ENCODE measurements at regions not wholly inside any gene's neighbourhood (a gene's known extent, or its start where the extent isn't known, plus 50 kb on each side); places are given as distances from the start of the nearest gene placed in this dataset.

DNA sequence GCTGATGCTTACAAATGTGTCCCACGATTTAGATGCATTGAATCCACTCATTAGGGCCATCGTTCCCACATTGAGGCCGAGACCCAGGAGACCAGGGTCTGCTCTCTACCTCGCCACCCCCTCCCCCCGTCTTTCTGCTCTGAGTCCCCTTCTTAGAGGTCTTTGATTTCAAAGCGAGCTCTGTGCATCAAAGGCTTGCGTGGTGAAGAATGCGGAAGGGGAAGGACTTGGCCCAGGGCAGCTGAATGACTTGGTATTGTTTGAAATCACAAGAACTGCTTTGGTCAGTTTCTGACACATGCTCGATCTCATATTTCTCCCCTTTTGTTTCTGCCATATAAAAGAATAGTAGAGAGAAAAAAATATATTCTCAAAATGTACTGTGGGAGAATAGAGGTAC lies 78.3 kb upstream of the IRX1 start:
- Histone ChIP-seq H3K79me2 (ENCODE audit: insufficient read depth, low read length) (no peaks in the 10 kb centered on the region), H3K4me1 (ENCODE audit: control insufficient read depth in 1 of 2, insufficient read depth in 2 of 2, low read length in 2 of 2) (no peaks in the 10 kb centered on the region), H3K4me3 (replicated peaks in 1 of 3; ENCODE audit: low read depth in 2 of 3, low read length in 3 of 3) (no peak overlapping the region), H3K4me2 (replicated peaks; ENCODE audit: extremely low read depth, low read length, poor library complexity, severe bottlenecking) (no peak overlapping the region), H3K9ac (ENCODE audit: insufficient read depth, low read length, poor library complexity, severe bottlenecking) (no peak overlapping the region), H2AFZ (ENCODE audit: insufficient read depth, low read depth, low read length, poor library complexity, severe bottlenecking) (no peak overlapping the region), H3K36me3 (replicated peaks in 1 of 2; ENCODE audit: control insufficient read depth in 1 of 2, insufficient read depth in 2 of 2, low read length in 2 of 2) (no peaks in the 10 kb centered on the region), H4K20me1 (ENCODE audit: insufficient read depth, low read length) (no peaks in the 10 kb centered on the region), H3K27me3 (ENCODE audit: control insufficient read depth in 2 of 2, insufficient read depth in 2 of 2, low read length in 2 of 2) (no peaks in the 10 kb centered on the region), H3K9me3 (replicated peaks in 1 of 2; ENCODE audit: control insufficient read depth in 1 of 2, insufficient read depth in 1 of 2, low read length in 2 of 2) (peaks cover 0 to 2% of the 10 kb centered on the region in 2 donors), H3K27ac (ENCODE audit: low read depth in 1 of 2, low read length in 2 of 2) (no peak overlapping the region)
- H3K36me3 Mint-ChIP-seq = no peaks in the 10 kb centered on the region
- H3K4me1 Mint-ChIP-seq = no peaks in the 10 kb centered on the region
- WGBS (ENCODE audit: insufficient coverage) = 60% methylated on average over 4 of the region's 9 CpGs
- no peak for DNase-seq
- intact Hi-C loops (cut with micrococcal nuclease) = no loop called here
- H3K27ac Mint-ChIP-seq = no peak overlapping the region
- H3K9me3 Mint-ChIP-seq = peaks cover 0 to 22% (median 6%) of the 10 kb centered on the region in 7 donors
- no peak overlapping the region for H3K4me3 Mint-ChIP-seq
- peaks cover 0 to 3% (median 0%) of the 10 kb centered on the region in 3 donors for H3K27me3 Mint-ChIP-seq (ENCODE audit: low read depth in 3 of 3)
- TF ChIP-seq CTCF (IDR thresholded peaks at IDR 0.05) = no peak

DNA sequence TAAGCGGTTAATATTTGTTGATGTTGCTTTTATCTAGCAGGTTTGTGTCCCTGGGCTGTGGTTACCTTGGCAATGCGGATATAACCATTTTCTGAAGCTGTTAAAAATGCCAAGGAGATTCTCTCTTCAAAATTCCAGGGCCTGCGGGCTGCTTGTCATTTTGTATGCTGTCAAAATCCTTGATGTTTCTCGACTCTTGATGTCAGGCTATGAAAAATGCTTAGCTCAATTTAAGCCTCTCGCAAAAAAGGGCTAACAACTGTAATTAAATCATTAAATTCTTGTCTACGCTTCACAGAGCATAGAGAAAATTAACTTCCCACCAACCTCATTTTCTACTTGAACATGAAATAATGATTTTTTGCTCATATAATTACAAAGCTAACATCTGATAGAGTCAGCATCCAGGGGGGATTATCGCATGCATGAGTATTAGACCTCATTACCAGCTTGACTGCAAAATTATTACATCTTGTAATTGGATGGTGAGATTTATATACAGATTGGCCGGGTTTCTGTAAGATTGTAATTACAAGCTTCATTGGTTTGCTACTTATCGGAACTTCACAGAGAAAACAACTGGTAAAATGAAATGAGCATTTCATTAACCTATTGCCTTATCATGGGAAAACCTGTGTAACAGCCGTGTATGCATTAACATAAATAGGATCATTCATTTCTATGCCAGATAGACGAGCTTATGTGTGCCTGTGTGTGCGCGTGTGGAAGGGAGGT lies 83.1 kb upstream of the IRX1 start:
- Mint-ChIP-seq H3K36me3 (no peaks in the 10 kb centered on the region), H3K27ac (no peak overlapping the region), H3K4me3 (no peak overlapping the region), H3K27me3 (ENCODE audit: low read depth in 3 of 3) (peaks cover 0 to 3% (median 0%) of the 10 kb centered on the region in 3 donors), H3K9me3 (peaks cover 2 to 21% (median 10%) of the 10 kb centered on the region in 7 donors), H3K4me1 (no peaks in the 10 kb centered on the region)
- no peaks in the 10 kb centered on the region for H4K20me1 ChIP-seq (ENCODE audit: insufficient read depth, low read length)
- peaks cover 20 to 21% of the 10 kb centered on the region in 2 donors for H3K9me3 ChIP-seq (replicated peaks in 1 of 2; ENCODE audit: control insufficient read depth in 1 of 2, insufficient read depth in 1 of 2, low read length in 2 of 2)
- WGBS (ENCODE audit: insufficient coverage) = 88% methylated on average over 3 of the region's 13 CpGs
- H2AFZ ChIP-seq (ENCODE audit: insufficient read depth, low read depth, low read length, poor library complexity, severe bottlenecking) = no peak overlapping the region
- no peak for TF ChIP-seq CTCF (IDR thresholded peaks at IDR 0.05)
- intact Hi-C loops (cut with micrococcal nuclease) = no loop called here
- H3K27ac ChIP-seq (ENCODE audit: low read depth in 1 of 2, low read length in 2 of 2) = no peak overlapping the region
- no peak for DNase-seq
- H3K79me2 ChIP-seq (ENCODE audit: insufficient read depth, low read length) = no peaks in the 10 kb centered on the region
- H3K36me3 ChIP-seq (replicated peaks in 1 of 2; ENCODE audit: control insufficient read depth in 1 of 2, insufficient read depth in 2 of 2, low read length in 2 of 2) = no peaks in the 10 kb centered on the region
- H3K9ac ChIP-seq (ENCODE audit: insufficient read depth, low read length, poor library complexity, severe bottlenecking) = no peak overlapping the region
- no peaks in the 10 kb centered on the region for H3K27me3 ChIP-seq (ENCODE audit: control insufficient read depth in 2 of 2, insufficient read depth in 2 of 2, low read length in 2 of 2)
- no peaks in the 10 kb centered on the region for H3K4me1 ChIP-seq (ENCODE audit: control insufficient read depth in 1 of 2, insufficient read depth in 2 of 2, low read length in 2 of 2)
- H3K4me3 ChIP-seq (replicated peaks in 1 of 3; ENCODE audit: low read depth in 2 of 3, low read length in 3 of 3) = no peak overlapping the region
- H3K4me2 ChIP-seq (replicated peaks; ENCODE audit: extremely low read depth, low read length, poor library complexity, severe bottlenecking) = no peak overlapping the region
